Body of pancreas (tissue), 4 donors: ENCODE measurements at regions not wholly inside any gene's neighbourhood (a gene's known extent, or its start where the extent isn't known, plus 50 kb on each side); places are given as distances from the start of the nearest gene placed in this dataset.

Experiments used
- ATAC-seq: fragments of 150-250 bp; one replicate; pipeline ENCODE4 v1.9.1; 2016
- DNase-seq, 4 donors: peaks; one replicate each; pipeline ENCODE4 v3.0.0-alpha.2; 2019
- H3K27ac ChIP-seq, 4 donors: fragments of 200-600 bp; sonication (generic); 1 replicate in 3 of 4; 2 replicates in 1 of 4; pipeline versions ENCODE4 v1.5.1 to v1.6.1; 2016 to 2019; ENCODE audit warnings: mild to moderate bottlenecking in 1 of 4, mixed read lengths in 1 of 4, moderate library complexity in 1 of 4
- H3K27me3 ChIP-seq, 2 donors: fragments of 200-600 bp; sonication (generic); one replicate each; pipeline ENCODE4 v1.6.0; 2016; ENCODE audit warnings: mild to moderate bottlenecking in 1 of 2
- H3K36me3 ChIP-seq, 2 donors: fragments of 200-600 bp; sonication (generic); replicated peaks in 1 of 2; 2 replicates each; pipeline ENCODE4 v1.5.1; 2016; ENCODE audit warnings: low read depth in 2 of 2; ENCODE audit not compliant: insufficient read depth in 1 of 2
- H3K4me1 ChIP-seq: fragments of 200-600 bp; sonication (generic); one replicate; pipeline ENCODE4 v1.6.0; 2016
- H3K4me3 ChIP-seq, 2 donors: fragments of 200-600 bp; sonication (generic); 1 replicate in 1 of 2; 2 replicates in 1 of 2; pipeline ENCODE4 v1.5.1; 2016 to 2019
- H3K9me3 ChIP-seq, 3 donors: fragments of 200-600 bp; sonication (generic); 1 replicate in 2 of 3; 2 replicates in 1 of 3; pipeline ENCODE4 v1.5.1; 2016
- POLR2A ChIP-seq, 3 donors: fragments of 450-650 bp; IDR thresholded peaks; one replicate each; pipeline ENCODE4 v1.6.1; 2016; ENCODE audit warnings: antibody characterized with exemption in 3 of 3, mild to moderate bottlenecking in 2 of 3
- WGBS, 2 donors: methylation state at CpG; one replicate each; pipeline ENCODE4 v1.1.5; 2017; 5-methylcytosine and 5-hydroxymethylcytosine counted together
- intact Hi-C: fragments of 100-400 bp; cut with DNase I; formaldehyde crosslinking; loops from one replicate; pipeline ENCODE4 v1.15.1; 2023
- TF ChIP-seq, protein P1 (sequence below), 7 experiments: fragments of 450-650 bp in 4 of 7; fragments of 200-600 bp in 3 of 7; sonication (generic) in 3 of 7; IDR thresholded peaks; one replicate each; pipeline ENCODE4 v1.5.1; 2016 to 2019; ENCODE audit warnings: antibody characterized with exemption in 7 of 7

DNA sequence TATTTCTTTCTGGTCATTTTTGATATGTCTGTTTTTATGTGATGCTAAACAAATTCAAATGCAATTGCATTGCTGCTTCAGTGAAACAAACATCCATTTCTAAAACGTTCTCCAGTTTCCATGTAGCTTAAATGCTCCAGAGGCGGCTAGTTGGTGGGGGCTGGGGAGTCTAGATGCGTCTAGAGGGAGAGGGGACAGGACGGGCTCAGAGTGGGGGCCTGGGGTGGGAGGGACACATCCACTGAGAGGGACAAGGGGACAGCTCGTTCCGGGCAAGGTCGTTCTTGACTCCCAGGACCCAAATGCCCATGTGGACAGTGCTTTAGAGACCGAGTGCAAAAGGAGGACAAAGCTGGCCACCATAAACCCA is 102.3 kb downstream of the FOXL1 start:
- intact Hi-C loops, result no loop called here
- no peak overlapping the region for H3K4me3 ChIP-seq
- H3K4me1 ChIP-seq, result no peaks in the 10 kb centered on the region
- WGBS, 2 donors, result 35 to 41% methylated on average over 8 of the region's 8 CpGs
- ATAC-seq (no peak), DNase-seq (no peak)
- H3K36me3 ChIP-seq, result no peaks in the 10 kb centered on the region
- H3K27ac ChIP-seq, result no peak overlapping the region
- H3K27me3 ChIP-seq, result no peaks in the 10 kb centered on the region
- H3K9me3 ChIP-seq, result no peaks in the 10 kb centered on the region
- TF ChIP-seq, protein P1, sequence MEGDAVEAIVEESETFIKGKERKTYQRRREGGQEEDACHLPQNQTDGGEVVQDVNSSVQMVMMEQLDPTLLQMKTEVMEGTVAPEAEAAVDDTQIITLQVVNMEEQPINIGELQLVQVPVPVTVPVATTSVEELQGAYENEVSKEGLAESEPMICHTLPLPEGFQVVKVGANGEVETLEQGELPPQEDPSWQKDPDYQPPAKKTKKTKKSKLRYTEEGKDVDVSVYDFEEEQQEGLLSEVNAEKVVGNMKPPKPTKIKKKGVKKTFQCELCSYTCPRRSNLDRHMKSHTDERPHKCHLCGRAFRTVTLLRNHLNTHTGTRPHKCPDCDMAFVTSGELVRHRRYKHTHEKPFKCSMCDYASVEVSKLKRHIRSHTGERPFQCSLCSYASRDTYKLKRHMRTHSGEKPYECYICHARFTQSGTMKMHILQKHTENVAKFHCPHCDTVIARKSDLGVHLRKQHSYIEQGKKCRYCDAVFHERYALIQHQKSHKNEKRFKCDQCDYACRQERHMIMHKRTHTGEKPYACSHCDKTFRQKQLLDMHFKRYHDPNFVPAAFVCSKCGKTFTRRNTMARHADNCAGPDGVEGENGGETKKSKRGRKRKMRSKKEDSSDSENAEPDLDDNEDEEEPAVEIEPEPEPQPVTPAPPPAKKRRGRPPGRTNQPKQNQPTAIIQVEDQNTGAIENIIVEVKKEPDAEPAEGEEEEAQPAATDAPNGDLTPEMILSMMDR (IDR thresholded peaks at IDR 0.05), result no peak
- TF ChIP-seq POLR2A (IDR thresholded peaks at IDR 0.05), result no peak

DNA sequence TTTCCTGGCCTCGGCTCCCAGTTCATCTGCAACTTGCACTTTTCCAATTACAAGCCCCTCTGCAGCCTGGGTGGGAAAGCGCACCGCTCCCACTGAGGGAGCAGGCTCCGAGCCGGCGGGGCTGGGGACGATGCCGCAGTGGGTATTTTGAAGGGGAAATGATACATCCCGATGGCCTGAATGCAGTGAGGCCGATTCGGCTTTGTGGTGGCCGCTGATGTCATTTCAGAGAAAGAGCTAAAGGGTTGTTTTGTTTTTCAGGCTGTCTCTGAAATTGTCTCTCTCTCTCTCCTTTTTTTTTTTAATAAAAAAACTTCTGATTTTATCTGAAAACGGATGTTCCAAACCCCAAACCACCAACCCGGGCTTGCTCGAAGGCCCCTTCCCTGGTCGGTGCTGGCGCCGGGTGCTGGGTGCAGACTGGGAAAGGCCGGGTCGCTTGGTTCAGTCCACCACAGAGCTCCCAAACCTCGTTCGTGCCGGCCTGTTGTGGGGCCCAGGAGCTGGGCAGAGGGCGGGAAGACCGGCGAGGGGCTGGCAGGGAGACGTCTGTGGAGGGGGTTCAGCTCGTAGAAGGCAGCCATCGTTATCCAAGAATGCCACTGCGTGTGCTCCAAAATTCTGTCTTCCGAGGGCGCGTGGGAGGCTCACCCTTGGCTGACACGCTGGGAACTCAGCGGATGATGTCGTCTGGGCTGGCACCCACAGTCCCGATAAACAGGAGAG is 102.8 kb downstream of the FOXL1 start:
- no peaks in the 10 kb centered on the region for H3K9me3 ChIP-seq
- no peaks in the 10 kb centered on the region for H3K4me1 ChIP-seq
- no peak overlapping the region for H3K4me3 ChIP-seq
- H3K36me3 ChIP-seq, result no peaks in the 10 kb centered on the region
- TF ChIP-seq, protein P1 (IDR thresholded peaks at IDR 0.05), result no peak
- no peak for TF ChIP-seq POLR2A (IDR thresholded peaks at IDR 0.05)
- no peak overlapping the region for H3K27ac ChIP-seq
- no peaks in the 10 kb centered on the region for H3K27me3 ChIP-seq
- intact Hi-C loops, result no loop called here
- WGBS, 2 donors, result 57 to 68% methylated on average over 16 to 37 of the region's 37 CpGs
- DNase-seq, result no peak
- ATAC-seq, result no peak

DNA sequence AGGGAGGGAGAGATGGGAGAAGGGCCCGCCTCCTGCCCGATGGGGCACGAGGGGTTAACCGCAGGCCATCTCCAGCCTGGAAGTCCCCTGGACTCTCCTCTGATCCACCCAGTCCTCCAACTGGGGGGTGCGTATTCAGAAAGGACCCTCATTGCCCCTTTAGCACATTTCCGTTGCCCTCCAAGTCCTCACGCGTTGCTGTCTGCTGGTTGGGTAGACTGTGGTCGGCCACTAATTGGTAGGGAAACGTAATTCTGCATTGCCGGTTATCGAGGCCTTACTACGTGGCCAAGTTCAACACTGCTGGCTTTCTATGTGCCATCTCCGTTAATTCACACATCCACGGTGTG is 103.4 kb downstream of the FOXL1 start:
- intact Hi-C loops, result no loop called here
- Histone ChIP-seq H3K27me3 (no peaks in the 10 kb centered on the region), H3K4me1 (no peaks in the 10 kb centered on the region), H3K9me3 (no peaks in the 10 kb centered on the region), H3K36me3 (no peaks in the 10 kb centered on the region), H3K4me3 (no peak overlapping the region), H3K27ac (no peak overlapping the region)
- ATAC-seq (no peak), DNase-seq (no peak)
- 75 to 80% methylated on average over 14 to 15 of the region's 15 CpGs for WGBS, 2 donors
- no peak for TF ChIP-seq POLR2A (IDR thresholded peaks at IDR 0.05)
- TF ChIP-seq, protein P1 (IDR thresholded peaks at IDR 0.05), result no peak

DNA sequence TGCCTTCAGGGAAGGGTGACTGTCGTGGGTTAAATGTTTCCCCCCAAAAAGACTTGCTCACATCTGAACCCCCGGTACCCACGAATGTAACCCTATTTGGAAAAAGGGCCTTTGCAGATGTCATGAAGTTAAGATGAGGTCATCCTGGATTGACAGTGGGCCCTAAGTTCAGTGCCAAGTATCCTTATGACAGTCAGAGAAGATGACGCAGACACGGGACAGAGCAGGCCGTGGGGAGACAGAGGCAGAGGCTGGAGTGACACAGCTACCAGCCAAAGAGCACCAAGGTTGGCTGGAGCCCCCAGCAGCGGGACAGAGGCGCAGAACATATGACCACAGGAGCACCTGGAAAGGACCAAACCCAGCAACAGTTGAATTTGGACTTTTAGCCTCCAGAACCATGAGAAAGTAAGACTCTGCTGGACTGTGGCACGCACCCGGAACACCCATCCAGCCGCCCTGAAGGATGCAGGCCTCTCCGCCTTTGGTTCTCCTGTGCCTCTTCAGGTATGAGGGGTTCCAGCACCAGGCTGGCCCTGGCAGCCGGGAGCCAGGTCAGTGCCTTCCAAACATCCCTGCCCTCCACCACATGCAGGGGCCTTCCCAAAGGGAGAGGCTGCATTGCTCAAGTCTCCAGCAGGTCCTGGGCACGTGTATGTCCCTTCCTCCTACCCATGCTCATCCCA is 104.0 kb downstream of the FOXL1 start:
- TF ChIP-seq, protein P1 (IDR thresholded peaks at IDR 0.05), result no peak
- no peak for TF ChIP-seq POLR2A (IDR thresholded peaks at IDR 0.05)
- WGBS, 2 donors, result 59 to 64% methylated on average over 9 to 14 of the region's 14 CpGs
- Histone ChIP-seq H3K4me1 (no peaks in the 10 kb centered on the region), H3K36me3 (no peaks in the 10 kb centered on the region), H3K9me3 (no peaks in the 10 kb centered on the region), H3K4me3 (no peak overlapping the region), H3K27me3 (no peaks in the 10 kb centered on the region), H3K27ac (no peak overlapping the region)
- DNase-seq, result no peak
- no peak for ATAC-seq
- intact Hi-C loops, result no loop called here
